ENCODE measurements at regions not wholly inside any gene's neighbourhood (a gene's known extent, or its start where the extent isn't known, plus 50 kb on each side); places are given as distances from the start of the nearest gene placed in this dataset.

GRCh38 chr13:31427151-31428100 is 227.7 kb downstream of the B3GLCT start:
- CTCF ChIA-PET = interaction anchor here (0.6 to 12.3 kb wide), 12 partner anchors 9 to 370 kb away, joined by 3 to 419 read pairs (median 4); partner anchors contain the start of gene RXFP2
- no peak for TF ChIP-seq CTCF (IDR thresholded peaks at IDR 0.05; ENCODE audit: insufficient read depth, low read length, missing control alignments)
- DNase-seq (ENCODE audit: low read depth, low spot score) = no peak
- POLR2A ChIA-PET = no interaction called here
- no peak overlapping the region for H3K4me3 ChIP-seq (ENCODE audit: low read depth, low read length)

- no peak for DNase-seq (ENCODE audit: low read depth, low spot score)
- ChIA-PET POLR2A (no interaction called here), CTCF (interaction anchor here (0.7 to 12.3 kb wide), 39 partner anchors 9 to 368 kb away, joined by 3 to 419 read pairs (median 4); partner anchors contain the start of genes B3GLCT and RXFP2)
- no peak overlapping the region for H3K4me3 ChIP-seq (ENCODE audit: low read depth, low read length)
- peak; percentile 81 for TF ChIP-seq CTCF (IDR thresholded peaks at IDR 0.05; ENCODE audit: insufficient read depth, low read length, missing control alignments)
These were observed 232.0 kb downstream of the B3GLCT start for GRCh38 chr13:31431722-31432137.

DNA sequence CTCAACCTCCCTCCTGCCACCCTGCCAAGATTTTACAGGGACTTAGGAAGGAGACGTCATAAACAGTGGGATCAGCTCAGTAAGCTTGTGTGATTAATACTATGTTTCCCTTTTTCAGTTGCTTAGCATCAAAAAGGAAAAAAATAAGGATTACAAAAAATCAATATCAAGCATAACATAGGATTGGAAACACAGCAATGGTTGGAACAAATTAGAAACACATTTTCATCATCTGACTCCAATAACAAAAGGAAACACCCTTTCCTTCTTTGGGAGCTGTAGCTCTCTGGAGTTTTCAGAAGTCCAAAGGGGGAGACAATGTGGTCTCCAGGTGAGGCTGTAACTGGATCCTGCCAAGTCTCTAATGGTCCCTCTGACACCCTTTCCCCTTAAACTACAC is 233.4 kb downstream of the B3GLCT start:
- H3K4me3 ChIP-seq (ENCODE audit: low read depth, low read length) = no peak overlapping the region
- ChIA-PET POLR2A (no interaction called here), CTCF (interaction anchor here (0.8 to 3.3 kb wide), 15 partner anchors 9 to 365 kb away, joined by 3 to 21 read pairs (median 6); no protein-coding TSS in a partner anchor)
- no peak for DNase-seq (ENCODE audit: low read depth, low spot score)
- TF ChIP-seq CTCF (IDR thresholded peaks at IDR 0.05; ENCODE audit: insufficient read depth, low read length, missing control alignments) = no peak

- H3K4me3 ChIP-seq (ENCODE audit: low read depth, low read length) = no peak overlapping the region
- ChIA-PET POLR2A (no interaction called here), CTCF (interaction anchor here (0.6 to 3.3 kb wide), 16 partner anchors 8 to 364 kb away, joined by 3 to 21 read pairs (median 5); no protein-coding TSS in a partner anchor)
- no peak for DNase-seq (ENCODE audit: low read depth, low spot score)
- TF ChIP-seq CTCF (IDR thresholded peaks at IDR 0.05; ENCODE audit: insufficient read depth, low read length, missing control alignments) = no peak
These were observed 234.0 kb downstream of the B3GLCT start for GRCh38 chr13:31433746-31434145.

- POLR2A ChIA-PET = no interaction called here
These were observed 234.8 kb downstream of the B3GLCT start for GRCh38 chr13:31434613-31435012.

More at GRCh38 chr13:31434613-31435012, 234.8 kb downstream of the B3GLCT start:
- DNase-seq (ENCODE audit: low read depth, low spot score) = no peak
- CTCF ChIA-PET = interaction anchor here (0.6 to 3.3 kb wide), 6 partner anchors 10 to 364 kb away, joined by 3 to 21 read pairs (median 10); no protein-coding TSS in a partner anchor
- H3K4me3 ChIP-seq (ENCODE audit: low read depth, low read length) = no peak overlapping the region
- no peak for TF ChIP-seq CTCF (IDR thresholded peaks at IDR 0.05; ENCODE audit: insufficient read depth, low read length, missing control alignments)
